H9 (cell line): ENCODE measurements at regions not wholly inside any gene's neighbourhood (a gene's known extent, or its start where the extent isn't known, plus 50 kb on each side); places are given as distances from the start of the nearest gene placed in this dataset.

Experiments
- DNase-seq: peaks from one replicate; pipeline ENCODE4 v3.0.0-alpha.2; 2017
- H2AFZ ChIP-seq: one replicate; pipeline ENCODE4 v1.6.1; 2013; ENCODE audit warnings: mild to moderate bottlenecking, low read length, control low read depth, moderate library complexity
- H2AK5ac ChIP-seq: 2 replicates; pipeline ENCODE4 v1.6.1; 2013; ENCODE audit warnings: low read length, control low read depth, mixed read lengths; ENCODE audit not compliant: insufficient read length
- H2BK120ac ChIP-seq: one replicate; pipeline ENCODE4 v1.6.1; 2013; ENCODE audit warnings: low read depth, mild to moderate bottlenecking, low read length, control low read depth, inconsistent platforms; ENCODE audit not compliant: poor library complexity, severe bottlenecking
- H2BK12ac ChIP-seq: 2 replicates; pipeline ENCODE4 v1.6.1; 2013; ENCODE audit warnings: low read length, control low read depth, mixed read lengths, low read depth; ENCODE audit not compliant: insufficient read length
- H2BK15ac ChIP-seq: 2 replicates; pipeline ENCODE4 v1.6.1; 2013; ENCODE audit warnings: low read depth, low read length, control low read depth
- H2BK20ac ChIP-seq: one replicate; pipeline ENCODE4 v1.6.1; 2013; ENCODE audit warnings: low read depth, mild to moderate bottlenecking, low read length, control low read depth, inconsistent platforms; ENCODE audit not compliant: poor library complexity, severe bottlenecking
- H2BK5ac ChIP-seq: 2 replicates; pipeline ENCODE4 v1.6.1; 2013; ENCODE audit warnings: low read length, control low read depth, mixed read lengths; ENCODE audit not compliant: insufficient read length
- H3K14ac ChIP-seq: 2 replicates; pipeline ENCODE4 v1.6.1; 2013; ENCODE audit warnings: low read length, control low read depth; ENCODE audit not compliant: insufficient read depth
- H3K18ac ChIP-seq: 2 replicates; pipeline ENCODE4 v1.6.1; 2013; ENCODE audit warnings: low read depth, mild to moderate bottlenecking, mixed read lengths, low read length, control low read depth; ENCODE audit not compliant: insufficient read length
- H3K23ac ChIP-seq: 2 replicates; pipeline ENCODE4 v1.6.1; 2013; ENCODE audit warnings: low read length, control low read depth, mixed read lengths, low read depth; ENCODE audit not compliant: insufficient read length
- H3K23me2 ChIP-seq: 2 replicates; pipeline ENCODE4 v1.6.1; 2013; ENCODE audit warnings: low read depth, mild to moderate bottlenecking, mixed read lengths, low read length, control low read depth; ENCODE audit not compliant: insufficient read length, poor library complexity, severe bottlenecking
- H3K27ac ChIP-seq: 2 replicates; pipeline ENCODE4 v1.5.1; 2013; ENCODE audit warnings: low read length, control low read depth, mixed read lengths, low read depth; ENCODE audit not compliant: insufficient read length
- H3K27me3 ChIP-seq: 2 replicates; pipeline ENCODE4 v1.6.1; 2013; ENCODE audit warnings: low read length, control low read depth, inconsistent platforms; ENCODE audit not compliant: insufficient read depth
- H3K4ac ChIP-seq: 2 replicates; pipeline ENCODE4 v1.6.1; 2013; ENCODE audit warnings: low read depth, mild to moderate bottlenecking, control low read depth, inconsistent platforms, low read length, moderate library complexity
- H3K4me1 ChIP-seq: 2 replicates; pipeline ENCODE4 v1.6.1; 2013; ENCODE audit warnings: low read length, control low read depth, inconsistent platforms; ENCODE audit not compliant: insufficient read depth
- H3K4me2 ChIP-seq: 2 replicates; pipeline ENCODE4 v1.6.1; 2013; ENCODE audit warnings: low read length, control low read depth, mixed read lengths; ENCODE audit not compliant: insufficient read length, insufficient read depth
- H3K56ac ChIP-seq: 2 replicates; pipeline ENCODE4 v1.6.1; 2013; ENCODE audit warnings: low read depth, mild to moderate bottlenecking, mixed read lengths, low read length, control low read depth; ENCODE audit not compliant: insufficient read length
- H3K79me1 ChIP-seq: 2 replicates; pipeline ENCODE4 v1.6.1; 2013; ENCODE audit warnings: low read depth, mild to moderate bottlenecking, moderate library complexity, low read length, control low read depth, inconsistent platforms; ENCODE audit not compliant: insufficient read depth, poor library complexity, severe bottlenecking
- H3K79me2 ChIP-seq: 2 replicates; pipeline ENCODE4 v1.6.1; 2013; ENCODE audit warnings: low read length, control low read depth, inconsistent platforms; ENCODE audit not compliant: insufficient read depth
- H3K9ac ChIP-seq: 2 replicates; pipeline ENCODE4 v1.6.1; 2013; ENCODE audit warnings: low read length, control low read depth, mixed read lengths; ENCODE audit not compliant: insufficient read length; ENCODE audit errors: extremely low read depth
- H3K9me3 ChIP-seq: one replicate; pipeline ENCODE4 v1.6.1; 2013; ENCODE audit warnings: low read depth, low read length, inconsistent platforms; ENCODE audit not compliant: control insufficient read depth
- H3T11ph ChIP-seq: one replicate; pipeline ENCODE4 v1.6.1; 2013; ENCODE audit warnings: mild to moderate bottlenecking, low read length, control low read depth, inconsistent platforms
- H4K20me1 ChIP-seq: one replicate; pipeline ENCODE4 v1.6.1; 2013; ENCODE audit not compliant: control insufficient read depth, insufficient read length, insufficient read depth
- H4K5ac ChIP-seq: 2 replicates; pipeline ENCODE4 v1.6.1; 2013; ENCODE audit warnings: low read depth, mild to moderate bottlenecking, mixed read lengths, low read length, control low read depth; ENCODE audit not compliant: insufficient read length
- H4K8ac ChIP-seq: replicated peaks from 2 replicates; pipeline ENCODE4 v1.6.1; 2013; ENCODE audit warnings: low read length, control low read depth, mixed read lengths, low read depth; ENCODE audit not compliant: insufficient read length
- H4K91ac ChIP-seq: 2 replicates; pipeline ENCODE4 v1.6.1; 2013; ENCODE audit warnings: low read depth, mild to moderate bottlenecking, moderate library complexity, mixed read lengths, low read length, control low read depth; ENCODE audit not compliant: insufficient read length
- H3K27ac Mint-ChIP-seq, 3 experiments: 2 replicates in 2 of 3; 3 replicates in 1 of 3; pipeline ENCODE4 v1.8.0; 2020 to 2021; ENCODE audit warnings: mixed read lengths in 3 of 3, mild to moderate bottlenecking in 1 of 3, moderate library complexity in 1 of 3
- H3K27me3 Mint-ChIP-seq: 2 replicates; pipeline ENCODE4 v1.8.0; 2021; ENCODE audit warnings: low read depth, mild to moderate bottlenecking, moderate library complexity, mixed read lengths
- H3K36me3 Mint-ChIP-seq, 3 experiments: 2 replicates in 2 of 3; 3 replicates in 1 of 3; pipeline ENCODE4 v1.8.0; 2020 to 2021; ENCODE audit warnings: low read depth in 3 of 3, mixed read lengths in 3 of 3; ENCODE audit not compliant: insufficient read depth in 1 of 3
- H3K4me1 Mint-ChIP-seq, 2 experiments: 2 replicates each; pipeline ENCODE4 v1.8.0; 2020; ENCODE audit warnings: mixed read lengths in 2 of 2
- H3K4me3 Mint-ChIP-seq, 2 experiments: 2 replicates in 1 of 2; 3 replicates in 1 of 2; pipeline ENCODE4 v1.8.0; 2020 to 2021; ENCODE audit warnings: mild to moderate bottlenecking in 2 of 2, mixed read lengths in 2 of 2, moderate library complexity in 1 of 2
- H3K9me3 Mint-ChIP-seq, 2 experiments: 2 replicates in 1 of 2; 3 replicates in 1 of 2; pipeline ENCODE4 v1.8.0; 2020; ENCODE audit warnings: mild to moderate bottlenecking in 2 of 2, mixed read lengths in 2 of 2, moderate library complexity in 1 of 2
- WGBS: extraction: QIAGEN DNeasy Blood & Tissue Kit; methylation state at CpG from one replicate; pipeline ENCODE4 v1.1.7; 2013; ENCODE audit warnings: missing lambda C conversion rate, low lambda C conversion rate, mixed read lengths; ENCODE audit not compliant: insufficient read length; ENCODE audit errors: extremely low coverage; 5-methylcytosine and 5-hydroxymethylcytosine counted together
- TF ChIP-seq, protein P1 (sequence below): fragments of 200-600 bp; sonication (generic); conservative IDR thresholded peaks from 3 replicates; pipeline ENCODE4 v1.8.0; 2021; ENCODE audit warnings: antibody characterized with exemption, mild to moderate bottlenecking

DNA sequence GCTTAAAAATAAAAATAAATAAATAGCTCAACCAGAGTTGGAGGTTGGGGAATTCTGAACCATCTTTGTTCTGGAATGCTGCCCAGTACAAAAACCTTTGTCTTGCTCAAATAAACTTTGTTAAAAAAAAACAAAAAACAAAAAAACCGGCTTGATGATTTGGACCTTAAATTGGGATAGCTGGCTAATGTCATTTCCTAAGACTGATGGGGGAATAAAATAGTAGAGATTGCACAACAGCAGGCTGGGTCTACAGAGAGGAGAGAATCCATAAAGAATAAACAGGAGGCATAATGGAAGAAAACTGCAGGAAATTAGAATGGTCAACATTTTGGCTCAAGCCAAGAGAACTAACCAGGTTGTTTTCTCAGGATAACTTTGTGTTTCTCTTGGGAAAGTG, 370.9 kb downstream of the AEBP2 start:
- H3K27me3 Mint-ChIP-seq, result no peaks in the 10 kb centered on the region
- Histone ChIP-seq H3K27ac (no peak overlapping the region), H2BK5ac (no peak overlapping the region), H3K56ac (no peak overlapping the region), H3K79me1 (no peaks in the 10 kb centered on the region), H3K79me2 (no peaks in the 10 kb centered on the region), H3K23ac (no peak overlapping the region), H3K9ac (no peak overlapping the region), H3K4ac (no peak overlapping the region), H2BK12ac (no peak overlapping the region), H3K27me3 (no peaks in the 10 kb centered on the region), H3T11ph (no peak overlapping the region), H4K8ac (no peak overlapping the region), H2AFZ (no peak overlapping the region), H4K20me1 (no peaks in the 10 kb centered on the region), H2BK15ac (no peak overlapping the region), H4K5ac (no peak overlapping the region), H2BK120ac (no peak overlapping the region), H3K14ac (no peak overlapping the region), H2BK20ac (no peak overlapping the region), H2AK5ac (no peak overlapping the region), H3K9me3 (no peaks in the 10 kb centered on the region), H4K91ac (no peak overlapping the region), H3K18ac (no peak overlapping the region), H3K4me2 (no peak overlapping the region), H3K23me2 (no peaks in the 10 kb centered on the region), H3K4me1 (no peaks in the 10 kb centered on the region)
- peaks cover 20% of the 10 kb centered on the region in 2 experiments for H3K9me3 Mint-ChIP-seq
- DNase-seq, result no peak
- TF ChIP-seq, protein P1, sequence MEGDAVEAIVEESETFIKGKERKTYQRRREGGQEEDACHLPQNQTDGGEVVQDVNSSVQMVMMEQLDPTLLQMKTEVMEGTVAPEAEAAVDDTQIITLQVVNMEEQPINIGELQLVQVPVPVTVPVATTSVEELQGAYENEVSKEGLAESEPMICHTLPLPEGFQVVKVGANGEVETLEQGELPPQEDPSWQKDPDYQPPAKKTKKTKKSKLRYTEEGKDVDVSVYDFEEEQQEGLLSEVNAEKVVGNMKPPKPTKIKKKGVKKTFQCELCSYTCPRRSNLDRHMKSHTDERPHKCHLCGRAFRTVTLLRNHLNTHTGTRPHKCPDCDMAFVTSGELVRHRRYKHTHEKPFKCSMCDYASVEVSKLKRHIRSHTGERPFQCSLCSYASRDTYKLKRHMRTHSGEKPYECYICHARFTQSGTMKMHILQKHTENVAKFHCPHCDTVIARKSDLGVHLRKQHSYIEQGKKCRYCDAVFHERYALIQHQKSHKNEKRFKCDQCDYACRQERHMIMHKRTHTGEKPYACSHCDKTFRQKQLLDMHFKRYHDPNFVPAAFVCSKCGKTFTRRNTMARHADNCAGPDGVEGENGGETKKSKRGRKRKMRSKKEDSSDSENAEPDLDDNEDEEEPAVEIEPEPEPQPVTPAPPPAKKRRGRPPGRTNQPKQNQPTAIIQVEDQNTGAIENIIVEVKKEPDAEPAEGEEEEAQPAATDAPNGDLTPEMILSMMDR, result no peak
- H3K36me3 Mint-ChIP-seq, result peaks cover 4 to 27% (median 13%) of the 10 kb centered on the region in 3 experiments; a peak in 5 of 7 replicates
- H3K27ac Mint-ChIP-seq, result no peak overlapping the region
- H3K4me1 Mint-ChIP-seq, result no peaks in the 10 kb centered on the region
- no CpG with 5 or more reads among the region's 1 CpG for WGBS
- no peak overlapping the region for H3K4me3 Mint-ChIP-seq
